ENCODE measurements at regions not wholly inside any gene's neighbourhood (a gene's known extent, or its start where the extent isn't known, plus 50 kb on each side); places are given as distances from the start of the nearest gene placed in this dataset.
"Not testable (repeated sequence)": the region's sequence is repeated elsewhere in the genome, so short reads cannot be mapped to it uniquely, and the experiment has no call there.

DNA sequence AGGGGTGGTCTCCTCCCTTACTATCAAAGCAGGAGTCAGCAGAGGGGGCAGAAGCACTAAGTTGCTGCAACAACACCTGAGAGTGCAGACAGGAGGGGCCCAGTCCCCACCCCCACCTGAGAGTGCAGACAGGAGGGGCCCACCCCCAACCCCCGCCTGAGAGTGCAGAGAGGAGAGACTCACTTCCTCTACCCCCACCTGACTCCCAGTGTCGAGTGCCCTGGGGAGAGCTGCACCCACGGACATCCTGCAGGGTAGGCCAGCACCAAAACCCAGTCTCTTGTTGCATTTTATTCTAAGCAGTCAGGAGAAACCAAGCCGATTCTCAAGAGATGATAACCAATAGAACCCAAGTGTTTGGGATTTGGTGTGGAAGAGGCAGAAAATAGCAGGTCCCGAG lies 78.4 kb downstream of the NAPG start:
- no peak for DNase-seq

DNA sequence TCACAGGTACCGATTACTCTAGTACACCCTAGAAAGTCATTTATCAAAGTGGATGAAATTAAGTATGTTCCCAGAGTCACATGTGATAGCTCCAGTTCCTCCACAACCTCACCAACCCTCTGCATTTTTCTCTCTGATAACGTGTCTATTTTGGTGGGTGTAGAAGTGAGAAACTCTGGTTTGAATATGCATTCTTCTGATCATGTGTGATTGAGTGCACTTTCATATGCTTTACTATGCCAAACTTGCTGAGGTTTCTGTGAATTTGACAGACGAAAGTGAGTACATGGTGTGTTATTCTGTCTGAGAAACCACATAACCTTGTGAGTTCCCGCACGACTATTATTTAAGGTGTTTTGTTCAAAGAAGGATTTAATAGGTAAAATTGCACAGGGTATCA lies 81.1 kb downstream of the NAPG start:
- peak; percentile 23 for DNase-seq

DNA sequence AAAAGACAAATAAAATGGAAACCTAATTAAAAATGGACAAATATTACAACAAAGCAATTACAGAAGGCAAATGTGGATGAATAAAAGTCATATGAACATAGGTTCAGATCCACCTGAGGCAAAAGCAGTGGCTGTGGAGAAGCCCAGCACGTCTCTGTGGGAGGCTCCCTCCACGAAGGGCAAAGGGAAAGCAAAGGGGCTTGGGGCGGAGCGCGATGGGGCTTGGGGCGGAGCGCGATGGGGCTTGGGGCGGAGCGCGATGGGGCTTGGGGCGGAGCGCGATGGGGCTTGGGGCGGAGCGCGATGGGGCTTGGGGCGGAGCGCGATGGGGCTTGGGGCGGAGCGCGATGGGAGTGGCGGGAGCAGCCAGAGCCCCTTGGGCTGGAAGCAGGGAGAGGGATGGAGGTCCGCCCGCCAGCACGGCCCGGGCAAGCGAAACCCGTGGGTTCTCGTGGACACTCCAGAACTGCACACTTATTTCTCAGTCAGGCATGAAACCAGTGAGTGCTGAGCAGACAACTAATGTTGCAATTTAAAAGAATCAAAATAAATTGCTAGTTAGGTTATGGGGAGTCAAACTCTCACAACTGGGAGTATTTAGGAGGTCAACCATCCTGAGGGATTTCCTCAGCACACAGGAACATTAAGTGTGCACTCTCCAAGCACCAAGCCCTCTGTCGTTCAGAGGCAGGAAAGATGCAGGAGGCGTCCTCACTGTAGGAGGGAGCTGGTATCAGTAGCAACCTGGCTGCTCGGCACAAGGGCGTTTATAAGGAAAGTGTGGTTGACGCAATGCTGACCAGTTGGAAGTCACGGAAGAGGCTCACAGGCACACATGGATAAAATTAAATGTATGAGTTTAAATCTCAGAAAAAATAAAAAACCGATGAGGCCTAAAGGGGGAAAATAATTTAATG lies 81.8 kb downstream of the NAPG start:
- DNase-seq, result not testable (repeated sequence)

DNA sequence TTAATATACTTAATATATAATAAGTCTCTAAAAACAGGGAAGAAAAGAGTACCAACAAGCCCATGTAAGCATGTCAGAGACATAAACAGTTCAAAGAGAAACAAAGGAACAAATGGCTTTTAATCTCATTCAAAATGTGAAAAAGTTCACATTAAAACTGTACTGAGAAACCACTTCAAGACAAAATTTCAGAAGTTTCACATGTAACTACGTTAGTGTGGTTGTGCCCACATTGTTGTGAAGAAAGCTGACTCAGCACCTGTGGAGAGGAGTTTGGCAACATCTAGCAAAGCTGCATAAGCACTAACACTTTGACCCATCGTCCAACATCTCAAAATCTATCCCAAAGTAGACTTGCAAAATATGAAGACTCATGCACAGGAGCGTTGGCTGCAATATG lies 82.6 kb downstream of the NAPG start:
- DNase-seq, result not testable (repeated sequence)

DNA sequence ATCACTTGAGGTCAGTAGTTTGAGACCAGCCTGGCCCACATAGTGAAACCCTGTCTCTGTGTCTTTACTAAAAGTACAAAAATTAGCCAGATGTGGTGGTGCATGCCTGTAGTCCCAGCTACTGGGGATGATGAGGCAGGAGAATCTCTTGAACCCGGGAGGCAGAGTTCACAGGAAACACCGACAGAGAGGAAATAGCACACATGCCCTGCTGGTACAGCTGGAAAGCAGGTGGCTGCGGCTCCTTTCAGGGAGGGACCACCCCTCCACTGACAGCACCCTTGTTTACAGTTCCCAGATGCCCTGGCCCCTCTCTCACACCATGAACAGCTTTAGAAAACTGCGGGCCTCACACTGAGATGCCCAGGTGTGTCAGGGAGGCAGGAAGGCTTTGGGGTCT lies 83.2 kb downstream of the NAPG start:
- DNase-seq, result not testable (repeated sequence)

DNA sequence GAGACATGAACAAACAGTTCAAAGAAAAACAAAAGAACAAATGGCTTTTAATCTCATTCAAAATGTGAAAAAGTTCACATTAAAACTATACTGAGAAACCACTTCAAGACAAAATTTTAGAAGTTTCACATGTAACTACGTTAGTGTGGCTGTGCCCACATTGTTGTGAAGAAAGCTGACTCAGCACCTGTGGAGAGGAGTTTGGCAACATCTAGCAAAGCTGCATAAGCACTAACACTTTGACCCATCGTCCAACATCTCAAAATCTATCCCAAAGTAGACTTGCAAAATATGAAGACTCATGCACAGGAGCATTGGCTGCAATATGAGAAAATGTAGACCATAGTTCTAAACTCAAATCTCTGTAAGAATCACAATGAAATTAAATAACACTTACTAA lies 87.4 kb downstream of the NAPG start:
- DNase-seq, result not testable (repeated sequence)

DNA sequence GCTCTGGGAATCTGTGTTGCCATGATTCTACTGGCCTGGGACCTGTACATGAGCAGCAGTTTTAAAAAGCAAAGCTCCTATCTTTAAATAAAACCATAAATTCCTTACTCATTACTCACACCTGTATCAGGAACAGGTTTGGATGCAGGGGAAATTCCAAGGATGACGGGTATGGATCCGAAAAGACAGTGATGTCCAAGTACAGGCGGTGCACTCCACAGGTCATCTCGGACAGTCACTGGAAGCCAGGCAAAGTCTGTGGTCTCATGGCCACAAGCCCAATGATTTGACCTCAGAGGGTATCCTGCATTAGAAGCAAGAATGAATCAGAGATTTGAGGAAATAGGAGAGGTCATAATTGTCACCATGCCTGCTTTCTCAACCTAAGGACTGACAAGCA lies 90.9 kb downstream of the NAPG start:
- not testable (repeated sequence) for DNase-seq

DNA sequence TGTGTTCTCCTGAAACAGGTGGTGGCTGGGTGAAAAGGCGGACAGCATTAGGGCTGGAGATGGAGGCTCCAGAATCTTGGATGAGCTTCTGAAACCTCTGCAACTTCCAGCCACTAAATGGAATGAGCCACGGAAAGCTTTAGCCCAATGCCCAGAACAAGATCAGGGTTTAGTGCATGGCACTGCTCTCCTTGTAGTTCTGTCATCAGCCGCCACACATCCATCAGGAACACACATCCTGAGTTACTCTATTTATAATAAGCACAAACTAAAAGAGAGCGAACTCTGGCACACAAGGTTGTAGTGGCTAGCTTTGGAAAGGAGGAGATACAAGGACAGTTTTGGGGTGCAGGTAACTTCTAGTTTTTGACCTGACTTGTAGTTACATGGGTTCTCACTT lies 93.0 kb downstream of the NAPG start:
- DNase-seq, result not testable (repeated sequence)

DNA sequence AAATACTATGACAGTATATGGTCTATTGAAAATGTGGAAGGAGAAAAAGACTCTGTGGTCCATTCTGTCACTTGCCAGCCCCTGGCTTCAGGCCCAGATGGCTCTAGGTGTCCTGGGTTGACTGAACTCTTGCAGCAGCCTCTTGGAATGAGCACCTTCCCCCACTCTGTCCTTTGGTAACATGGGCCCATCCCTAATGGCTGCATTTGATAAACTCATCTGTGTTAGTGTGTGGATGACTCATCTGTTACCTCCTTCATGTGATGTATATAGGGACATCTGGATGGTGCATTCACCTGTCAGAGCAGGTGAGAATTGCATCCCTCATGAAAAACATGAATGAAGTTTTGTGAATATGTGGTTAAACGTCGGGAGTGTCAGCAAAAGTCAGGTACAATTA lies 93.5 kb downstream of the NAPG start:
- not testable (repeated sequence) for DNase-seq

DNA sequence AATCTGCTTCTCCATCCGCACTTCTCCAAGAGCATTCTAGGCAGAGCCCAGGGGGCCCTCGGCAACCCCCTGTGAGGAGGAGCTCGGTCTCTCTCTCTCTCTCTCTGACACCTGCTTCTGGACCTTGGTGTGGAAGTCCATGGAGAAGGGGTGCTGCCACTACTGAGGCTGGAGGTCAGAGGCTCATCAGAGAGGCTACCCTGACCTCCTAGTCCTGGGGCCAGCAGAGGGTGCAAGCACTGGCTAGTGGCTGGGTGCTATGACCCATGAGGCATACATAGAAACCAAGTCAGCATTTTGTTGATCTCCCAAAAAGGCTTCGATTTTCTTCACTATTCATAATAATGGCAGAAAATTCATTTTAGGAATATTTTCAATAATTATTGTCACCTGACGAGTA lies 94.0 kb downstream of the NAPG start:
- DNase-seq, result not testable (repeated sequence)
